ENCODE measurements at regions not wholly inside any gene's neighbourhood (a gene's known extent, or its start where the extent isn't known, plus 50 kb on each side); places are given as distances from the start of the nearest gene placed in this dataset.

DNA sequence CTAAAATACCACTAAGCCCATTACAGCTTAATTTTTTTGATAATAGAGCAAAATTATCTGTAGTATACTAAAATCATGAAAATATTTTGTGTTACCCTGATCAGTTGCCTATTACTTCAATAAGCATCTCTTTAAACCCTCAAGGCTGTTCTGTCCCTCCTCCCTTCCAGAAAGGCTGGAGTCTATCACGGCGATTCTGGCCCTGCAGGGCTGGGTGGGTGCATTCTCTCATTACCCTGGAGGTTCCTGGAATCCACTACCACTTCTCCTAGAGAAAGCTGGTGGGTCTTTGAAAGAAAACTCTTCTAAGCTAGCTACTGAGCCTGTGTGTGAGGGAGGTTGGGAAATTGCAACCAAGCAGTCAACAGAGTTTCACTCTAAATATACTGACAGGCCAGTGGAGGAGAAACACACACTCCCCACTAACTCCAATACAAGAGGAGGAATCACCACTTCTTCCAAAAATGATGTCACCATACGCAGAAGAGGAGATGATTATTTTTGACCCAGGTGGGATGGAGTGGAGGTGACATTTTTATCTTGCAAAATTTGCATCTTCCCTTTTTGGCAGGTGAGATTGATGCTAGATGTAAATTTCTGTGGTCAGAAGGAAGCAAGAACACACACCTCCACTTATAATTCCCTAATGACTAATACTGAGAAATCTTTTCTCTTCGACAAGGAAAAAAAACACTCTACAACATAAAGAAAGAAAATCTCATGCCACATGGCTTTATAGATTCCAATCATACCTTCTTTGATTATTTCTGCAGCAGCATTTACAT, 182.3 kb upstream of the PHACTR1 start (continued):
- TF ChIP-seq, protein P1, sequence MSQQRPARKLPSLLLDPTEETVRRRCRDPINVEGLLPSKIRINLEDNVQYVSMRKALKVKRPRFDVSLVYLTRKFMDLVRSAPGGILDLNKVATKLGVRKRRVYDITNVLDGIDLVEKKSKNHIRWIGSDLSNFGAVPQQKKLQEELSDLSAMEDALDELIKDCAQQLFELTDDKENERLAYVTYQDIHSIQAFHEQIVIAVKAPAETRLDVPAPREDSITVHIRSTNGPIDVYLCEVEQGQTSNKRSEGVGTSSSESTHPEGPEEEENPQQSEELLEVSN (IDR thresholded peaks at IDR 0.05): no peak
- no peak for TF ChIP-seq RBBP5 (IDR thresholded peaks at IDR 0.05; ENCODE audit: borderline replicate concordance, low read depth, low read length)
- TF ChIP-seq SIX5 (IDR thresholded peaks at IDR 0.05; ENCODE audit: low read depth, low read length): no peak
- TF ChIP-seq JUND (IDR thresholded peaks at IDR 0.05; ENCODE audit: low read length): no peak

Measured in H1 (cell line).